CD14-positive monocyte (primary cell): ENCODE measurements at regions not wholly inside any gene's neighbourhood (a gene's known extent, or its start where the extent isn't known, plus 50 kb on each side); places are given as distances from the start of the nearest gene placed in this dataset.

Experiments
- DNase-seq, 3 donors: peaks; one replicate each; pipeline ENCODE4 v3.0.0-alpha.2; 2011 to 2022
- H2AFZ ChIP-seq: 2 replicates; pipeline ENCODE4 v1.6.0; 2012; ENCODE audit warnings: mild to moderate bottlenecking, low read depth, low read length, inconsistent platforms; ENCODE audit not compliant: insufficient read depth, poor library complexity, severe bottlenecking
- H3K27ac ChIP-seq, 2 donors: 1 replicate in 1 of 2; 2 replicates in 1 of 2; pipeline ENCODE4 v1.5.1; 2012 to 2013; ENCODE audit warnings: low read length in 2 of 2, control low read depth in 1 of 2, inconsistent platforms in 1 of 2, low read depth in 1 of 2, mild to moderate bottlenecking in 1 of 2
- H3K27me3 ChIP-seq, 2 donors: one replicate each; pipeline versions ENCODE4 v1.6.0 to v1.6.1; 2011 to 2013; ENCODE audit warnings: low read length in 2 of 2; ENCODE audit not compliant: control insufficient read depth in 2 of 2, insufficient read depth in 2 of 2
- H3K36me3 ChIP-seq, 2 donors: replicated peaks in 1 of 2; 1 replicate in 1 of 2; 2 replicates in 1 of 2; pipeline versions ENCODE4 v1.5.1 to v1.6.1; 2012 to 2013; ENCODE audit warnings: low read length in 2 of 2, control low read depth in 1 of 2, inconsistent platforms in 1 of 2, mild to moderate bottlenecking in 1 of 2; ENCODE audit not compliant: insufficient read depth in 2 of 2, control insufficient read depth in 1 of 2
- H3K4me1 ChIP-seq, 2 donors: 1 replicate in 1 of 2; 2 replicates in 1 of 2; pipeline versions ENCODE4 v1.5.1 to v1.6.1; 2012 to 2013; ENCODE audit warnings: low read length in 2 of 2, control low read depth in 1 of 2, inconsistent platforms in 1 of 2, mild to moderate bottlenecking in 1 of 2, moderate library complexity in 1 of 2; ENCODE audit not compliant: insufficient read depth in 2 of 2, control insufficient read depth in 1 of 2
- H3K4me2 ChIP-seq: replicated peaks from 2 replicates; pipeline ENCODE3; 2012; ENCODE audit warnings: low read length, moderate library complexity, mild to moderate bottlenecking; ENCODE audit not compliant: poor library complexity, severe bottlenecking; ENCODE audit errors: extremely low read depth
- H3K4me3 ChIP-seq, 3 experiments: fragments of 200-600 bp in 1 of 3; sonication (generic) in 1 of 3; replicated peaks in 1 of 3; 1 replicate in 2 of 3; 2 replicates in 1 of 3; pipeline ENCODE4 v1.5.1; 2011 to 2013; ENCODE audit warnings: low read length in 3 of 3, mild to moderate bottlenecking in 3 of 3, control low read depth in 2 of 3, low read depth in 2 of 3, inconsistent platforms in 1 of 3, moderate library complexity in 1 of 3
- H3K79me2 ChIP-seq: 2 replicates; pipeline ENCODE4 v1.6.0; 2012; ENCODE audit warnings: mild to moderate bottlenecking, control low read depth, inconsistent platforms, low read length, moderate library complexity; ENCODE audit not compliant: insufficient read depth
- H3K9ac ChIP-seq: 2 replicates; pipeline ENCODE4 v1.6.0; 2017; ENCODE audit warnings: low read length, mild to moderate bottlenecking; ENCODE audit not compliant: insufficient read depth, poor library complexity, severe bottlenecking
- H3K9me3 ChIP-seq, 2 donors: replicated peaks in 1 of 2; 1 replicate in 1 of 2; 2 replicates in 1 of 2; pipeline versions ENCODE4 v1.5.1 to v1.6.1; 2012 to 2013; ENCODE audit warnings: low read length in 2 of 2, control low read depth in 1 of 2; ENCODE audit not compliant: control insufficient read depth in 1 of 2, insufficient read depth in 1 of 2
- H4K20me1 ChIP-seq: 2 replicates; pipeline ENCODE4 v1.6.0; 2012; ENCODE audit warnings: mild to moderate bottlenecking, low read length, control low read depth, moderate library complexity; ENCODE audit not compliant: insufficient read depth
- H3K27ac Mint-ChIP-seq, 7 donors: one replicate each; pipeline ENCODE4 v1.8.0; 2020; ENCODE audit warnings: mild to moderate bottlenecking in 7 of 7, mixed read lengths in 7 of 7, moderate library complexity in 6 of 7, inconsistent platforms in 2 of 7
- H3K27me3 Mint-ChIP-seq, 3 donors: one replicate each; pipeline ENCODE4 v1.8.0; 2021 to 2022; ENCODE audit warnings: low read depth in 3 of 3, mild to moderate bottlenecking in 3 of 3, mixed read lengths in 3 of 3, moderate library complexity in 3 of 3, inconsistent platforms in 1 of 3
- H3K36me3 Mint-ChIP-seq, 2 donors: one replicate each; pipeline ENCODE4 v1.8.0; 2020; ENCODE audit warnings: mixed read lengths in 2 of 2, inconsistent platforms in 1 of 2, mild to moderate bottlenecking in 1 of 2
- H3K4me1 Mint-ChIP-seq: one replicate; pipeline ENCODE4 v1.8.0; 2020; ENCODE audit warnings: mild to moderate bottlenecking, mixed read lengths
- H3K4me3 Mint-ChIP-seq, 2 donors: one replicate each; pipeline ENCODE4 v1.8.0; 2020; ENCODE audit warnings: mild to moderate bottlenecking in 2 of 2, mixed read lengths in 2 of 2, moderate library complexity in 1 of 2
- H3K9me3 Mint-ChIP-seq, 7 donors: one replicate each; pipeline ENCODE4 v1.8.0; 2020 to 2022; ENCODE audit warnings: mixed read lengths in 7 of 7, mild to moderate bottlenecking in 6 of 7, moderate library complexity in 6 of 7, inconsistent platforms in 2 of 7
- CTCF ChIP-seq: fragments of 200-600 bp; IDR thresholded peaks from one replicate; pipeline ENCODE4 v1.8.0; 2022; ENCODE audit warnings: antibody characterized with exemption, mild to moderate bottlenecking
- WGBS: methylation state at CpG from one replicate; pipeline ENCODE4 v1.1.5; 2013; ENCODE audit warnings: missing lambda C conversion rate; ENCODE audit not compliant: insufficient coverage; 5-methylcytosine and 5-hydroxymethylcytosine counted together
- intact Hi-C, 2 donors: fragments of 100-400 bp; cut with micrococcal nuclease; formaldehyde crosslinking; loops; one replicate each; pipeline versions ENCODE4 v1.15.0 to v1.15.1; 2023

- no peak overlapping the region for H3K27ac ChIP-seq
- peaks cover 18 to 59% of the 10 kb centered on the region in 2 donors for H3K27me3 ChIP-seq
- no peaks in the 10 kb centered on the region for H3K36me3 ChIP-seq
- no peaks in the 10 kb centered on the region for H3K4me1 ChIP-seq
- TF ChIP-seq CTCF, result no peak
- H3K9me3 Mint-ChIP-seq, result peaks cover 0 to 2% (median 0%) of the 10 kb centered on the region in 7 donors
- WGBS, result no CpG with 5 or more reads among the region's 3 CpGs
- H2AFZ ChIP-seq, result no peak overlapping the region
- no peaks in the 10 kb centered on the region for H3K36me3 Mint-ChIP-seq
- no peak overlapping the region for H3K4me2 ChIP-seq
- peak overlapping the region in 1 of 7 donors; percentile 38 for H3K27ac Mint-ChIP-seq
- no peak for DNase-seq
- peaks cover 12 to 29% (median 18%) of the 10 kb centered on the region in 3 donors for H3K27me3 Mint-ChIP-seq
- no peaks in the 10 kb centered on the region for H4K20me1 ChIP-seq
- intact Hi-C loops, result no loop called here
- H3K9ac ChIP-seq, result no peak overlapping the region
- H3K4me1 Mint-ChIP-seq, result no peaks in the 10 kb centered on the region
- no peaks in the 10 kb centered on the region for H3K79me2 ChIP-seq
- no peaks in the 10 kb centered on the region for H3K9me3 ChIP-seq
- no peak overlapping the region for H3K4me3 ChIP-seq
- no peak overlapping the region for H3K4me3 Mint-ChIP-seq
These were observed 268.8 kb downstream of the NR2F2 start for GRCh38 chr15:96599268-96599667.

- no peak for TF ChIP-seq CTCF
- Histone ChIP-seq H2AFZ (no peak overlapping the region), H4K20me1 (no peaks in the 10 kb centered on the region), H3K4me3 (no peak overlapping the region), H3K4me1 (no peaks in the 10 kb centered on the region), H3K79me2 (no peaks in the 10 kb centered on the region), H3K9me3 (no peaks in the 10 kb centered on the region), H3K27ac (no peak overlapping the region), H3K4me2 (no peak overlapping the region), H3K27me3 (peaks cover 20 to 48% of the 10 kb centered on the region in 2 donors), H3K36me3 (no peaks in the 10 kb centered on the region), H3K9ac (no peak overlapping the region)
- no CpG with 5 or more reads among the region's 4 CpGs for WGBS
- Mint-ChIP-seq H3K36me3 (no peaks in the 10 kb centered on the region), H3K27ac (no peak overlapping the region), H3K4me1 (no peaks in the 10 kb centered on the region), H3K27me3 (peaks cover 9 to 23% (median 16%) of the 10 kb centered on the region in 3 donors), H3K4me3 (no peak overlapping the region), H3K9me3 (peaks cover 0 to 2% (median 0%) of the 10 kb centered on the region in 7 donors)
- no peak for DNase-seq
- intact Hi-C loops, result no loop called here
These were observed 269.9 kb downstream of the NR2F2 start for GRCh38 chr15:96600350-96600749.
